Spinal cord (tissue), 9 donors: ENCODE measurements at regions not wholly inside any gene's neighbourhood (a gene's known extent, or its start where the extent isn't known, plus 50 kb on each side); places are given as distances from the start of the nearest gene placed in this dataset.
A peak's percentile ranks its signal among the peaks of the same experiment; 100 is the strongest.
"Not testable (repeated sequence)": the region's sequence is repeated elsewhere in the genome, so short reads cannot be mapped to it uniquely, and the experiment has no call there.

Experiments used
- DNase-seq, 6 donors: peaks; one replicate each; pipeline versions ENCODE4 v3.0.0 to v3.0.0-alpha.2; 2013 to 2015; ENCODE audit warnings: low spot score in 6 of 6, low read depth in 4 of 6
- H3K27ac ChIP-seq: one replicate; pipeline ENCODE4 v1.5.1; 2013; ENCODE audit warnings: low read depth, low read length, control low read depth
- H3K27me3 ChIP-seq: one replicate; pipeline ENCODE4 v1.6.1; 2013; ENCODE audit warnings: low read length; ENCODE audit not compliant: control insufficient read depth, insufficient read depth
- H3K36me3 ChIP-seq: one replicate; pipeline ENCODE4 v1.6.1; 2013; ENCODE audit warnings: low read length; ENCODE audit not compliant: control insufficient read depth, insufficient read depth
- H3K4me1 ChIP-seq: one replicate; pipeline ENCODE4 v1.6.1; 2013; ENCODE audit warnings: low read length; ENCODE audit not compliant: control insufficient read depth, insufficient read depth
- H3K4me3 ChIP-seq: one replicate; pipeline ENCODE4 v1.5.1; 2013; ENCODE audit warnings: low read depth, low read length, control low read depth
- H3K9me3 ChIP-seq: one replicate; pipeline ENCODE4 v1.6.1; 2013; ENCODE audit warnings: low read length; ENCODE audit not compliant: control insufficient read depth, insufficient read depth
- WGBS: methylation state at CpG from one replicate; pipeline ENCODE4 v1.1.5; 2013; ENCODE audit warnings: missing lambda C conversion rate; ENCODE audit not compliant: insufficient coverage; 5-methylcytosine and 5-hydroxymethylcytosine counted together
- donor health status: healthy.

DNA sequence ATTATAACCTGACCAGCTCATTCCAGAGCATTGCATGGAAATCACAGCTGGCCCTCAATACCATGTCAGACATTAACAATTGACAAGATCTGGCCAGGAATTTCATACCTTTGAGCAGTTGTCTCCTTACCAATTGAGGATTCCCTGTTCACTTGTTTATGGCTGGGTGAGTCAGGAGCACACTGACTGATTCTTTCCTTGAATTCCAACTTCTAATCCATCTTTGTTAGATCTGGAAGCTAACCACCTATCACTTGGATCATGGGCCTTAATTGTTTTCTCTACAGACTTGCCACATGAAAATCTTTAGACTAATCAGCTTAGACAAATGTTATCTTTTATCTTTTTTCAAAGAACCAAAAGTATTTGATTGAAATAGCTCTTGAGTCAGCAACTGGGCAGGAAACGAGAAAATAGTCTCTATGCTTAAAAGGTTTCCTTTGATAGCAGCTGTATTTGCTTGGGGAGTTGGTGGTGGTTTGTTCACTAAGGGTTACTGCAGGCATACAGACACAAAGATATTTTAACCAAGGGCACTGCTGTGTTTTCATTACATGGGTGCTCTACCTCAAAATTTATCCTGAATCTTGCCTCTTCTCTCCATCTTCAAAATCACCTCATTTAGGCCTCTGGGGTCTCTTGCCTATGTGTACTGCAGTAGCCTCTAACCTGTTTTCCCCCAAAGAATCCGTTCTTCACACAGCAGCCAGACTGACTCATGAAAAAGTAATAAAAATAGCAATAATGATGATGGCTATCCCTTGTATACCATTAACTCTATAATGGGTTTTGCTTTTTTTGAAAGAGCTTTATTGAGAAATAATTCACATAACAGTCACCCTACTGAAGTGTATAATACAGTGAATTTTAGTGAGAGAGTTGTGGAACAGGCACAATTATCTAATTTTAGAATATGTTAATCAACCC lies 197.0 kb upstream of the NMUR2 start:
- H3K27me3 ChIP-seq = no peaks in the 10 kb centered on the region
- peak in 1 of 6 donors; percentile 54 for DNase-seq
- WGBS = no CpG with 5 or more reads among the region's 2 CpGs
- H3K36me3 ChIP-seq = no peaks in the 10 kb centered on the region
- H3K9me3 ChIP-seq = no peaks in the 10 kb centered on the region
- H3K4me1 ChIP-seq = no peaks in the 10 kb centered on the region
- no peak overlapping the region for H3K27ac ChIP-seq
- no peak overlapping the region for H3K4me3 ChIP-seq

GRCh38 chr5:152606050-152606449 lies 201.0 kb upstream of the NMUR2 start:
- not testable (repeated sequence) for H3K27ac ChIP-seq

GRCh38 chr5:152606776-152607364 lies 201.8 kb upstream of the NMUR2 start:
- Histone ChIP-seq H3K9me3 (no peaks in the 10 kb centered on the region), H3K27me3 (no peaks in the 10 kb centered on the region), H3K36me3 (no peaks in the 10 kb centered on the region), H3K4me1 (no peaks in the 10 kb centered on the region), H3K27ac (peak overlapping the region; percentile 47), H3K4me3 (no peak overlapping the region)
- DNase-seq = peak in 3 of 6 donors; percentile 25 to 83 (median 82)
- WGBS = no CpG with 5 or more reads among the region's 1 CpG

More at GRCh38 chr5:152606050-152606449, 201.0 kb upstream of the NMUR2 start:
- H3K36me3 ChIP-seq, DNase-seq, H3K4me3 ChIP-seq, H3K4me1 ChIP-seq, H3K9me3 ChIP-seq, H3K27me3 ChIP-seq: not testable (repeated sequence)
- WGBS = 79% methylated on average over 2 of the region's 4 CpGs

DNA sequence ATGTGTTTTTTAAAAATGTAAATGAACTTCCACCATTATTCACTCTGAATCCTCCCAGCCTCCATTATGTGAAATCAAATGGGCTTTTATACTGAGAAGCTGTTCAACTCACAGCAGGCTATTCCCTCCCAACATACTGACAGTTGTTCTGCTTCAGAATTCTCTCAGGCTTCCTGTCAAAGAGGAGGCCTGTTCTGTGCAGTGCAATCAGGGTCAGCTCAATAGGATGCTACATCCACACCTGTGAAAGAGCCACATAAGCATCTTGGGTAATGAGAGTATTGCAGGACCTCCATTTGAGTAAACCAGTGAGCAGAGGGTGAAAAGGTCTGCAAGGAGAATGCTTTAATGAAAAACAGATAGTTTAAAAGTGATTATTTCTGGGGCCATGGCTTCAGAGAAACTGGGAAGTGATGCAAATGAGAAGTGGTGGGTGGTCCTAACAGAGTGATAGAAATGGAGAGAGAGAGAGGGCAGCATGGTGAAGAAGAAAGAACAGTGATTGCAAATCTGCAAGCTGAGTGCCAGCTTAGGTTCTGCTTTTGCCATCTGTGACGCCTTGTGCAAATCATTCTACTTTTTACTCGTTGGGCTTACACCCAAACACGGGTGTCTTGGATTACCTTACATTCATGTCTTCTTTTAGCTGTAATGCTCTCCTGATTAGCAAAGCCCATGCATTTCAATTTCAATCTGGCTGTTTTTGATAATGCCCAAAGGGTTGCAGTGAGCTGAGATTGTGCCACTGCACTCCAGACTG lies 202.5 kb upstream of the NMUR2 start:
- H3K4me3 ChIP-seq = no peak overlapping the region
- no peaks in the 10 kb centered on the region for H3K27me3 ChIP-seq
- DNase-seq = peak in 4 of 6 donors; percentile 50 to 92 (median 74)
- H3K27ac ChIP-seq = peak overlapping the region; percentile 47
- no peaks in the 10 kb centered on the region for H3K4me1 ChIP-seq
- H3K36me3 ChIP-seq = no peaks in the 10 kb centered on the region
- no peaks in the 10 kb centered on the region for H3K9me3 ChIP-seq
- 37% methylated on average over 3 of the region's 3 CpGs for WGBS

DNA sequence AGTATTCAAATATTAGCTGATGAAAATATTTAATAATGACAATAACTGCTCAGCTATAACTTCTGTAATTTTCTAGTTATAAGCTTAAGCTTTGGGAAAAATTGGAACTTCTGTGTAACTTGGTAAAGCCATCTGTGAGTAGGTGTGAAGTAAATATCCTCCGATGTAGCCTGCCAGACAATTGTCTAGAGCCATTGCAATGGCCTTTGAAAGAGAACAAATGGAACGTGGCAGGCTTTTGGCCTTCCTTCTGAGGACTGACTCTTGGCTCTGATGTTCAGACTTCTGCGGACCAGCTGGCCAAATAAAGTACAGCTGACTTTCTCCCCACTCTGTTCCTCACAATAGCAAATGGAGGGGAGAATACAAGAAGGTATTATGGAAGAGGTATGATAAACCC lies 203.4 kb upstream of the NMUR2 start:
- Histone ChIP-seq H3K4me1 (no peaks in the 10 kb centered on the region), H3K36me3 (no peaks in the 10 kb centered on the region), H3K4me3 (no peak overlapping the region), H3K9me3 (no peaks in the 10 kb centered on the region), H3K27ac (peak overlapping the region; percentile 13), H3K27me3 (no peaks in the 10 kb centered on the region)
- DNase-seq = peak in 3 of 6 donors; percentile 12 to 71 (median 45)
- 28% methylated on average over 2 of the region's 3 CpGs for WGBS

GRCh38 chr5:152619756-152620155 lies 214.7 kb upstream of the NMUR2 start:
- Histone ChIP-seq H3K36me3 (no peaks in the 10 kb centered on the region), H3K9me3 (no peaks in the 10 kb centered on the region), H3K27me3 (no peaks in the 10 kb centered on the region), H3K27ac (no peak overlapping the region), H3K4me1 (peaks cover 3% of the 10 kb centered on the region), H3K4me3 (no peak overlapping the region)
- DNase-seq = no peak
- WGBS = no CpG with 5 or more reads among the region's 2 CpGs

DNA sequence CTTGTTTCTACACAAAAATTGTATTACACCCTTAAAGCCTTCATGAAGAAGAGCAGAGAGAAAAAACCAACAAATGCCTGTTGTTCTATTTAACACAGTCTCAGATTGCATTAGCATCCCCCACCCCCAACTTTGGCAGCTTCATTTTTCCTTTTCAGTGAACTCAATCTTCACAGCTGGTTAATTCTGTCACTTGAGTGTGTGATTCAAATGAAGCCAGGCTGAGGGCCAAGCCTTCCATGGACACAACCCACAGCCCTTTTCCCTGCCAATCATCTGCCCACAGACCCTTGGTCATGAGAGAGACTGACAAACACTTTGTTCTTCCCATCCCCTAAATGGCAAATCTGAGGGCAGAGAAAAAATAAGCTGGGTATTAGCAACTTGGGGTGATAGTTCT lies 217.5 kb upstream of the NMUR2 start:
- Histone ChIP-seq H3K27me3 (no peaks in the 10 kb centered on the region), H3K27ac (no peak overlapping the region), H3K36me3 (no peaks in the 10 kb centered on the region), H3K4me3 (no peak overlapping the region), H3K9me3 (no peaks in the 10 kb centered on the region), H3K4me1 (peaks cover 3% of the 10 kb centered on the region)
- DNase-seq = peak in 2 of 6 donors; percentile 58 to 89

DNA sequence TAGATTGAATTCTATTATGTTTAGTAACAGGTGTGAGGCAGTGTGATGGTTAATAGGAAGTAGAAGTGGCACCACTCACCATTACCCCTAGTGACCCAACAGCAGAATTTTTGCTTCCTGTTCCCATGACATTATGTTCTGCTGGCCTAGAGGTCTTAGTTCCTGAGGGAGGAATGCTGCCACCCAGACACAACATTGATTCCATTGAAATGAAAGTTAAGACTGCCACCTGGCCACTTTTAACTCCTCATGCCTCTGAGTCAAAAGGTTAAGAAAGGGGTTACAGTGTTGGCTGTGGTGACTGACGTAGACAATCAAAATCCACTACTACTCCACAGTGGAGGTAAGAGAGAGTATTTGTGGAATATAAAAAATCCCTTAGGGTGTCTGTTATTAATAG lies 218.9 kb upstream of the NMUR2 start:
- no CpG with 5 or more reads among the region's 1 CpG for WGBS
- Histone ChIP-seq H3K4me1 (peaks cover 3% of the 10 kb centered on the region), H3K36me3 (no peaks in the 10 kb centered on the region), H3K4me3 (no peak overlapping the region), H3K9me3 (no peaks in the 10 kb centered on the region), H3K27ac (no peak overlapping the region), H3K27me3 (no peaks in the 10 kb centered on the region)
- DNase-seq = no peak

DNA sequence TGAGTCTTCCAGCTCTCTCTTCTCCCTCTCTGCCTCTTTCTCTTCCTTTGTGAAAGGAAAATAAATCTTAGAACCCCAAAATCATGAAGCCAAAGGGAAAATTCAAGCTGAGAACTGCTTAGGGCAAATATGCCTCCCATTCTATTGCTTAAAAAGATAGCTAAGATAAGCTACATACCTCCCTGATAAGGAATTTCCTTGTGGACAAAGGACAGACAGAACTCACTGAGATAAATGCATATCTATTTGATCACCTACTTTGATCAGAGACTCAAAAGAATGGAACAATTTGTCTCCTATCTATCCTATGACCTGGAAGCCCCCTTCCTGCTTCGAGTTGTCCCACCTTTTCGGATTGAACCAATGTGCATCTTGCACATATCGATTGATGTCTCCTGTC lies 220.6 kb upstream of the NMUR2 start:
- no peaks in the 10 kb centered on the region for H3K9me3 ChIP-seq
- no peak overlapping the region for H3K27ac ChIP-seq
- H3K36me3 ChIP-seq = no peaks in the 10 kb centered on the region
- 86% methylated on average over 3 of the region's 3 CpGs for WGBS
- peaks cover 3% of the 10 kb centered on the region for H3K4me1 ChIP-seq
- no peaks in the 10 kb centered on the region for H3K27me3 ChIP-seq
- DNase-seq = no peak
- H3K4me3 ChIP-seq = no peak overlapping the region
